H54 (cell line): ENCODE measurements at regions not wholly inside any gene's neighbourhood (a gene's known extent, or its start where the extent isn't known, plus 50 kb on each side); places are given as distances from the start of the nearest gene placed in this dataset.

Experiments
- DNase-seq: peaks from one replicate; pipeline ENCODE4 v3.0.0; 2011; ENCODE audit warnings: low spot score, mixed read lengths; ENCODE audit not compliant: insufficient read length
- FAIRE-seq: peaks from 3 replicates; lab custom pipeline; 2011; peaks lifted over from hg19 to GRCh38; lab: Jason Lieb, UNC
- POLR2A ChIP-seq: IDR thresholded peaks from 2 replicates; pipeline ENCODE4 v1.6.1; 2011; ENCODE audit warnings: low read depth, mild to moderate bottlenecking, low read length

DNA sequence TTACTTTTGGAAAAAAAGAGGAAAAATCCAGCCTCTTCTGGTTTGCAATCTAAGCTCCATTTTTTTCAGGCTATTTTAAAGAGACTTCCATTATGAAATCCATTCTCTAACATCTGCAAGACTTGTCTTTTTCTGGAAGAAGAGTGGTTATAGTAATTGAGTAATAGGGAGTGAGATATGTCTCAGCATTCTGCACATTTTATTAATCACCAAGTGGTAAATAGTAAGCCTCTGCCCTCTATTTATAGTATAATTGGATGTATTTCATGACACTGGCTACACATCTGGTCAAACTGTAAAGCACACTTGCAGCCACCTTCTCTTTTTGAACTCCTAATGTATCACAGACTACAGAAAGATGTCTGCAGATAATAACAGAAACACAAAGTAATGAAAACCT is 391.1 kb downstream of the ETS1 start:
- DNase-seq (no peak), FAIRE-seq (no peak)
- no peak for TF ChIP-seq POLR2A

DNA sequence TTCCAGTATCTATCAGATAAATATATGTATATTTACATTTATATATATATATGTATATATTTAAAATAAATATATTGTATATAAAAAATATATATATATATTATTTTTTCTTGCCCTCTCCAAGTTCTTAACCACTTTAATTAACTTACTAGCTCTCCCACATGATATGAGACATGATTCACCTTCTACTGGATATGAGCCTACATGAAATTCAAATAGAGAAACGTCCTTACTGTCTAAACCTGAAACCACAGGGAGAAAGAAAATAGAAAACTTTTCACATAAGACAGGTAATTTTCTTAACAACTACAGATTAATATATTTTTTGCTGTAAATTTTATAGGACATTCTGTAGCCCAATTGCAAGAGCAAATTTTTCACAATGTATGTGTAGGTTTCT is 391.6 kb downstream of the ETS1 start:
- FAIRE-seq = no peak
- no peak for TF ChIP-seq POLR2A

DNA sequence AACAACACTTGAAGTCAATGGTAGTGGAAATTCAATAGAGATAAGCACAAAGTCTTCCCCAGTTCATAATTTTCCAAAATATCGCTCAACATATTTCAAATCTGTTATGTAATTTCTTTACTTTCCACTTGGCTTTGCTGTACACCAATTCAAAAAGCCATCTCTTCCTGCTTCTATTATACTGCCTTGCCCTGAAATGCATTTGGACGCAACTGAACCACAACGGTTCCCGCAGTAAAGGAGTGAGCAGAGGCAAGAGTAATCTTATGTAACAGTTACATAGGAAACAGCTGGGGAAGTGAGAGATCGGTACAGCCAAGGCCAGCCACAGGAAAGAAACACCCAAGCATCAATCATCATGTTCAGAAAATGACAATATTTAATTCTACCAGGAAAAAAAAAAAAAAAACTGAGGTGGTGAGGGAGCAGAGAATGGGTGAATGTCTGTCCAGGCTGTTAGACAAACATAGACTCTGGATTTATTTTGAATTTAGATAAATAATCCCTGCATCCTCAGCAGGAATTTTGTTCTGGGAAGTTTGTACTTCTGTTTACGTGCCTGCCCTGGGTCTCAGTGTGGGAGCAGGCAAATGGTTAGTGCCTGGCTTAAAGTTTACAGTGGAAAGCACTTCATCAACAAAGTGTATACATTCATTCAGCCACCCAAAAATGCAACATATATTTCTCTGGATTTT is 392.2 kb downstream of the ETS1 start:
- DNase-seq (no peak), FAIRE-seq (no peak)
- no peak for TF ChIP-seq POLR2A

More for the DNA sequence above, 391.6 kb downstream of the ETS1 start:
- DNase-seq = no peak

GRCh38 chr11:128194216-128194615 is 393.1 kb downstream of the ETS1 start:
- DNase-seq = no peak
- TF ChIP-seq POLR2A = no peak
- no peak for FAIRE-seq

DNA sequence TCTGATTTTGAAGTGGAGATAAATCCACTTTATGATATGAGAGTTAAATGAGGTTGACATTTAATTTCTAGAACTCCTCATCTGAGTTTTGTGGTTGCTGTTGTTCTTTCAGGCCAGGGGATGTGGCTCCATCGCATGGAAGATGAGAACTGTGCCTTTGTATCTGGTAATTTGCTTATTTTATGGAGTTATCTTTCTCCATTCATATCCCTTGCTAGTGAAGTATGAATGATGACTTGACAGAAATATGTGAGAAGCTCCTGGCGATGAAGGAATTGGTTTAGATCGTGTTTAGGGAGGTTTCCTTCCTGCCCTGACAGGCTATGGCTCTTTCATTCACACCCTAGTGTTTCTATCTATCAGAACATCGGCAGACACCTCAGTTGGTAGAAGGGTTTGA is 393.7 kb downstream of the ETS1 start:
- no peak for TF ChIP-seq POLR2A
- DNase-seq = no peak
- FAIRE-seq = no peak

DNA sequence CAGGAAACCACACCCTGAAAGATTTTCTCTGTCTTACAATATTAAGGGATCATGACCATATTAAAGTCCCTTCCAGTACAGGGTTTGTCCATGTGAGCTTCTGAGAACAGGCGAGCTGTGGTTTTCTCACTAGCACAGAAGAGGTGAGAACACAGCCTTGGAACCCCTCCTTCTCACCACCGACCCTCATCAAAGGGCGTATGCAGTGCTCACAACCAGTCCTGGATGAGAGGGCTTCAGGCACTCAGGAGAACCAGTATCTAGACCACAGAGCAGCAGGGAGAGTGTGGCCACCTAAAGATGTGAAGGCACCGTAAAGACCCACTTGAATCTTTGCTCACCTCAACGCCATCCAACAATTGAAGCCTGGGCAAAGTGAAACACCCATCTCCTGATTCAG is 397.0 kb downstream of the ETS1 start:
- DNase-seq (no peak), FAIRE-seq (no peak)

GRCh38 chr11:128189823-128190222 is 397.5 kb downstream of the ETS1 start:
- FAIRE-seq = no peak
- no peak for TF ChIP-seq POLR2A
- no peak for DNase-seq

More for the DNA sequence above, 397.0 kb downstream of the ETS1 start:
- no peak for TF ChIP-seq POLR2A

DNA sequence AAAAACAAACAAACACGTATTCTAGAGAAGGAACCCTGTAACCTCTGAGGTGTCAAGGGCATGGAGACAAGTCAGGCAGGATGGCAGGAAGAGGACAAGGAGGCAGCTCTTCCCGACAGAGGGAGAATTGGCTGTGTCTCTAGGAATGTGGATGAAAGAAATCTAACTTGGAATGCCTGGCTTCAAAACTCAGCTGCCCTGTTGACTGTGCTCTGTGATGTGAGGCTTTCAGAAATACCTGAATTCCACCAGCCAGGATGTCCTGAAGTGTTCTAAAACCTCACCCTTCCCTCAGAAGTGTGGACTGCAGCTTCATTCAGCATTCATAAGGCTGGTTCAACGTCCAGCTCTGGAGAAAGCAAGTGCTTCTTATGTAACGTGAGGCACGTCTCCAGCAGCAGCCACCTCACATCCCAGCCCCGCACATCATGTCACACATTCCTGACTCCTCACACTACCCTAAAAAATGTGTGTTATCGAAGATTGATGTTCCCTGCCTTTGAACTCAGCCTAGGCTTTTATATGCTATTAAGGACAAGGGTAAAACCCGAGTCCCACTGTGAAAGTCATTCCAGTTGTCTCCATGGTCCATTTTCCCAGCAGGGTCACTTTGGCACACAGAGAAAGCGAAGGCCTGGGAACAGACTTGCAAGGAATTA is 398.9 kb downstream of the ETS1 start:
- TF ChIP-seq POLR2A = no peak
- FAIRE-seq = no peak
- no peak for DNase-seq

DNA sequence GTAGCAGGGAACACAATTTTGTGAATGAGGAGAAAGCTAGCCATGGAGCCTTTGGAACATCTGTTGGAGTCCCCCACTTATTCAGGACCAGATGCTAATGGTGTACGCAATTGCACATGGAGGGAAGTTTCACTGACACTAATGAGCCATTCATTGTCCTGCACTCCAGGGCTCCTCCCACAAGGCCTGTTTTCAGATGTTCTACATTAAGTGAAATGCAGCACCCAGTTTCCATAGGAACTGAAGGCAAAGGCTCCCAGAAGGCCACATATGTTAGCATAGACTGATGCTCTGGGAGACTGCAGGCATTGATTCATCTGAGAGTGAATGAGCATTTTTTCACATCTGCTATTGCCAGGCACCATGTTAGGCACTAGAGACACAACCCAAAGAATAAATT is 399.5 kb downstream of the ETS1 start:
- no peak for DNase-seq
- TF ChIP-seq POLR2A = no peak
- no peak for FAIRE-seq

GRCh38 chr11:128187377-128187776 is 400.0 kb downstream of the ETS1 start:
- TF ChIP-seq POLR2A = no peak
- no peak for FAIRE-seq

DNA sequence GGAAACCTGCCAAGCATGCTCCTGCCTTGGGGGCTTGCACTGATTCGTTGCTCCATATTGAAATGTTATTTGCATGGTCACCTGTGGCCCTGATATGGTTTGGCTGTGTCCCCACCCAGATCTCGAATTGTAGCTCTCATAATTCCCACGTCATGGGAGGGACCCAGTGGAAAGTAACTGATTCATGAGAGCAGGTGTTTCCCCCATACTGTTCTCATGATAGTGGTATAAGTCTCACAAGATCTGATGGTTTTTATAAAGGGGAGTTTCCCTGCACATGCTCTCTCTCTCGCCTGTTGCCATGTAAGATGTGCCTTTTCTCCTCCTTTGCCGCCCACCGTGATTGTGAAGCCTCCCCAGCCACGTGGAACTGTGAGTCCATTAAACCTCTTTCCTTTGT is 402.4 kb downstream of the ETS1 start:
- DNase-seq (no peak), FAIRE-seq (no peak)
- no peak for TF ChIP-seq POLR2A

More at GRCh38 chr11:128187377-128187776, 400.0 kb downstream of the ETS1 start:
- no peak for DNase-seq

DNA sequence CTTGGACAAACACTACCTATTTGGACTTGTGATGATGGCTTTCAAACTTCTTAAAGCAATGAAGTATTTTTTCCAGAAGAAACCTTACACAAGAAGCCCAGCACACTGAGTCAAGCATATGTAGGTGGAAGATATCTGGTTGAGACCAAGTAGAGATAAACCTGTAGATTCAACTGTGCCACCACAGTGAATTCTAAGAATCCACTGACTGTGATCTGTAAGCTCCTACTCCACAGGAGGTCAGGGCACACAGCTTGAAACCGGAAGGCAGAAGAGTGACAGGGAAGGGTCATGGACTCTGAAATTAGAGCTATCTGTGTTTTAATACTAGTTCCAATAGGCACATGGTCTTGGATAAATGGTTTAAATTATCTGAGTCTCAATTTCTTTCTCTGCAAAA is 404.5 kb downstream of the ETS1 start:
- FAIRE-seq = no peak
- no peak for DNase-seq
- no peak for TF ChIP-seq POLR2A

GRCh38 chr11:128181984-128182383 is 405.4 kb downstream of the ETS1 start:
- TF ChIP-seq POLR2A = no peak
- FAIRE-seq (no peak), DNase-seq (no peak)

DNA sequence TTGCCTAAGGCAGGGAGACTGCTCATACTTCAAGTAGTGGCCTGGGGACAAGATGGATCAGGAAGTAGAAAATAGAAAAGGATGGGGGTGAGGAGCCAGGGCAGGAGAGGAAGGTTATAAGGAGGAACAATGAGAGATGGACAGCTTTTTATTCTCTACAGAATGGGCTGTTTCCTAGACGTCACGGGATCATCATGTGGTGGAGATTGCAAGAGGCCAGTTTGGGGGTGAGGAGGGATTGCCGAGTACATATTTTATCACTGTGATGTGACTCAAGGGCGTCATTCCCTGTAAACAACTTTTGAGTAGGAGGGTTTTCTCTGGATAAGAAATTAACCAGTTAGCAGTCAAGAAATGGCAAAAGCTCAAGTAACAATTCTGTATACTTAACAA is 406.3 kb downstream of the ETS1 start:
- DNase-seq = no peak
- no peak for TF ChIP-seq POLR2A
- no peak for FAIRE-seq
